Cardiac fibroblast (primary cell): ENCODE measurements at regions not wholly inside any gene's neighbourhood (a gene's known extent, or its start where the extent isn't known, plus 50 kb on each side); places are given as distances from the start of the nearest gene placed in this dataset.
A peak's percentile ranks its signal among the peaks of the same experiment; 100 is the strongest.

Source experiments
- DNase-seq, 2 donors: peaks; one replicate each; pipeline versions ENCODE4 v3.0.0 to v3.0.0-alpha.2; 2010; ENCODE audit warnings: low read depth in 2 of 2
- H3K4me3 ChIP-seq, 2 donors: replicated peaks in 1 of 2; 1 replicate in 1 of 2; 2 replicates in 1 of 2; pipeline ENCODE4 v1.5.1; 2011; ENCODE audit warnings: low read depth in 2 of 2, low read length in 2 of 2, mild to moderate bottlenecking in 2 of 2, moderate library complexity in 1 of 2
- CTCF ChIP-seq: IDR thresholded peaks from one replicate; pipeline ENCODE4 v1.5.1; 2011; ENCODE audit warnings: low read depth, mild to moderate bottlenecking, low read length, inconsistent platforms

DNA sequence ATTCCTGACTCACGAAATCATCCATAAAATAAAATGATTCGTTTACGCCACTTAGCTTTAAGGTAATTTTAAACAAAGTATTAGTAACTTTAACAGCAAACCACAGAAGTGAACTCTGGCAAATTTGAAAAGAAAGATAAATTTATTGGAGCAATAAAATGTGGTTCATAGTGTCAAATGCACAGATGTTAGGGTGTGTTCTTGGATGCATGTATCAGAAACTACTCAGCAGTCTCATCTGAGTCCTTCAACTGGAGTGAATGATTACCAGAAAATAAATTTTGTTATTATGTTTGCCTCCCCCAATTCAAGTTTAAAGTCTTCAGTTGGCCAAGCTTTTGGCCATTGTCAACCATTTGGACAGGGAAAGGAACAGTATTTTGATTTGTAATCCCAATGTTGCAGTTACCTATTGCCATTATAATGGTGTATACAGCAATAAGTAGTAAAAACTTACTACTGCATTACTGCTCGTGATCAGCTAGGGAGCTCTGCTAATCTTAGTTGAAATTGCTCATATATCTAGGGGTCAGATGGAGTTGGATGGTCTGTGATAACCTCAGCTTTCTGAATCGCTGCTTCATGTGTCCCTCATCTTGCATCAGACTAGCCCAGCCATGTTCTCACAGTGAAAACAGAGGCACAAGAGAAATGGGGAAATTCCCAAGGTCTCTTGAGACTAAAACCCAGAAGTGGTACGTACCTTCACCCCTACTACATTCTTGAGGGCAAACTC, 254.6 kb upstream of the KCNIP4 start:
- DNase-seq: peak in 1 of 2 donors; percentile 64
- TF ChIP-seq CTCF: no peak
- H3K4me3 ChIP-seq: no peak overlapping the region

DNA sequence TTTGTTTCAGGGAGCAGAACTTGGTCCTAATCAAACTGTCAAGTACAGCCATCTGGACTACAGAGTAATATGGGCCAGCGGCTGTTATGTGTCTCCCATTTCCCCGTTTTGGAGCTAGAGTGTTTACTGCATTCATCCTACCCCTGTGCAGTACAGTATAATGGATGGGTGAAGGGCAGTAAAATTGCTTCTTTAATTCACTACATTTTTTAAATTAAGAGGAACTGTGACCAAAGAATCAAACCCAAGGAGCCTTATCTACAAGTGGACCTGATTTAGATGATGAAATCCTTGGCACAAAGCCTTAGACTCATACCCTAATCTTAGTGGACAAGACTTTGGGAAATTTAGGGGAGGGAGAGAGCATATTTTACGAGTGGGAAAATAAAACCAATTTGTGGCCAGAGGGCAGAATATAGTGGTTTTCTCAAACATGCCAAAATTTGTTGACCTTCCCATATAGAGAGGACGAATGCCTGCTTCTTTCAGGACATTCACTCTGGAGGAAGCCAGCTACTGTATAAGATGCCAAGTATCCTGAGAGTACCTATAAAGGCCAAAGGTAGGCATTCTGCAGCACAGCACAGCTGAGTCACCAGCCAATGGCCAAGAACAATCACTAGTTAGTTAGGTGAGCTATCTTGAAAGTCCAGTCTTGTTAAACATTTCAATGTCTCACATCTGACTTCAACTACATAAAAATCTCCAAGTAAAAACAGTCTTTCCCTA, 253.8 kb upstream of the KCNIP4 start:
- TF ChIP-seq CTCF: no peak
- peak in 1 of 2 donors; percentile 52 for DNase-seq
- no peak overlapping the region for H3K4me3 ChIP-seq

DNA sequence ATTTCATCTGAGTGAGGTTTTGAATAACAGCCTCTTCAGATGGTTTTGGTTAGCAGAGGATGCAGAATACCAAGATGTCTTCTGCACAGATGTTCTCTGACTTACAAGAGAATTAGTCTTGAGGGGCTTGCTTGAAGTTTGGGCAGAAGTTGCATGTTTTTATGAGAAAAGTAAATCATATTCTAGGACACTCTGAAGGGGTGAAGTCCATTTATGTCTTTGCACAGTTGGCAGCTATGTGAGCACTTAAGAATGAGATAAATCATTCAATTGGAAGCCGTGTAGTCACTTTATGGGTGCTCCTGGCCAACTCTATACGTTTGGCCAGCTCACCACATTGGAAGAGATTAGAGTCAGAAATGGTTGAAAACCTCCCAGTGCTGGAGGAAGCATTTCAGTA, 252.7 kb upstream of the KCNIP4 start:
- DNase-seq: no peak
- H3K4me3 ChIP-seq: no peak overlapping the region
- TF ChIP-seq CTCF: no peak

- H3K4me3 ChIP-seq: no peak overlapping the region
- TF ChIP-seq CTCF: no peak
- DNase-seq: no peak
Observed at GRCh38 chr4:22196551-22196950, 248.0 kb upstream of the KCNIP4 start.

DNA sequence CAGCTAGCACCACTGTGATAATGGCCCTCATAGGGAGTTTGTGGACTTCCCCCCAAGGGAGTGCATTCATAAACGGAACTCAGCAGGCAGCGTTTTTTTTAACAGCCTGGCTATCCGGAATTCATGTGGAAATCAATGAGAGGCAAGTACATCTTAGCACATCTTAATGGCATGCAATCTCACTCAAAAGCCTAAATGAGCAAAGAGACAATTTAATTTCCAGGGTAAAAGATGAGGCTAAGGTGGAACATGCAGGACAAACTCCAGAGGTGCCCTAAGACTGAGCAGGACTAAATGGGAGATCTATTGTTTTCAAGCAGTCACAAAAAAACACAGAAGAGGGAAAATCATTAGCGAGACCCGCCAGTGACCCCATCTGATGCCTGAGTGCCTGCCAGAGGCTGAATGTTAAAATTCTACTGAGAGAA, 243.5 kb upstream of the KCNIP4 start:
- no peak overlapping the region for H3K4me3 ChIP-seq
- no peak for TF ChIP-seq CTCF
- peak; percentile 11 to 22 for DNase-seq

DNA sequence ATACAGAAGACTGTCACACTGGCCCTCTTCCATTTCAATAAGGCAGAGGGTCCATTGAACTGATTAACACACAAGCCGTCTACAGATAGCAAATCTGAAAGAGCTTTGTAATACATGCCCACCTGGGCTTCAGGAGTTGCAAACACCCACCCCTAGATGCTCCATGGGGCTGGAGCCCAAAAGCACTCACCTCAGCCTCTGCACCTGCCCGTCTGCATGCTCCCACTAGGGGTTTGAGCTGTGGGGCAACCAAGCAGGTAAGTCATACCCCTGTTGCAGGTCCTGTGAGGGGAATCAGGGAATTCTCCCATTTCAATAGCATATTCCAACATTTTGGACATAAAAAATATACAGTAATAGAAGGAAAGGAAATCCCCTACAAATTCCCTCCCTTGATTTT, 243.0 kb upstream of the KCNIP4 start:
- TF ChIP-seq CTCF: no peak
- no peak overlapping the region for H3K4me3 ChIP-seq
- no peak for DNase-seq

DNA sequence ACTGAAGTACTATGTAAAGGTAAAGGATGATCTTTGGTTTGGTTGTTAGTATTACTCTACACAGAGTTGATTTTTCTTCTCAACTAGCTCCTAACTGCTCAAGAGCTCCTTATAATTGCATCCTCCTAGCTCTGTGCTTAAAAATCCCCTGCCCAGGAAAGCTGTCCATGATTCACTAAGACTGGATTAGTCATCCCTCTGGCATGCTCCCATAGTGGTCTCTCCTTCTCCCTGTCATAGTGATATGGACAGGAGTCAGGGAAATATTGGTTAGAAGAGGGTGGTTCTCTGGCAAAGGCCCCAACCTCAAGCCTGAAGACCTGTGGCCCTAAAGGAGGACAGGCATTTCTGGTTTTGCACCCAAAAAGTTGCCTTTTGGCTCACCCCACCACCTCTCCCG, 242.3 kb upstream of the KCNIP4 start:
- TF ChIP-seq CTCF: no peak
- DNase-seq: peak; percentile 67 to 74
- H3K4me3 ChIP-seq: no peak overlapping the region
